Uterus (tissue), 2 donors: ENCODE measurements at regions not wholly inside any gene's neighbourhood (a gene's known extent, or its start where the extent isn't known, plus 50 kb on each side); places are given as distances from the start of the nearest gene placed in this dataset.

ENCODE experiments used
- POLR2A ChIP-seq, 2 donors: fragments of 450-650 bp; IDR thresholded peaks; one replicate each; pipeline ENCODE4 v1.6.1; 2016; ENCODE audit warnings: antibody characterized with exemption in 2 of 2, mild to moderate bottlenecking in 1 of 2, moderate library complexity in 1 of 2
- TF ChIP-seq, protein P1 (sequence below), 4 experiments: fragments of 200-600 bp in 2 of 4; fragments of 450-650 bp in 2 of 4; sonication (generic) in 2 of 4; IDR thresholded peaks; one replicate each; pipeline ENCODE4 v1.5.1; 2016 to 2019; ENCODE audit warnings: antibody characterized with exemption in 4 of 4, mild to moderate bottlenecking in 2 of 4, moderate library complexity in 1 of 4

GRCh38 chr18:67408240-67408639 is 108.3 kb downstream of the DSEL start:
- TF ChIP-seq, protein P1, sequence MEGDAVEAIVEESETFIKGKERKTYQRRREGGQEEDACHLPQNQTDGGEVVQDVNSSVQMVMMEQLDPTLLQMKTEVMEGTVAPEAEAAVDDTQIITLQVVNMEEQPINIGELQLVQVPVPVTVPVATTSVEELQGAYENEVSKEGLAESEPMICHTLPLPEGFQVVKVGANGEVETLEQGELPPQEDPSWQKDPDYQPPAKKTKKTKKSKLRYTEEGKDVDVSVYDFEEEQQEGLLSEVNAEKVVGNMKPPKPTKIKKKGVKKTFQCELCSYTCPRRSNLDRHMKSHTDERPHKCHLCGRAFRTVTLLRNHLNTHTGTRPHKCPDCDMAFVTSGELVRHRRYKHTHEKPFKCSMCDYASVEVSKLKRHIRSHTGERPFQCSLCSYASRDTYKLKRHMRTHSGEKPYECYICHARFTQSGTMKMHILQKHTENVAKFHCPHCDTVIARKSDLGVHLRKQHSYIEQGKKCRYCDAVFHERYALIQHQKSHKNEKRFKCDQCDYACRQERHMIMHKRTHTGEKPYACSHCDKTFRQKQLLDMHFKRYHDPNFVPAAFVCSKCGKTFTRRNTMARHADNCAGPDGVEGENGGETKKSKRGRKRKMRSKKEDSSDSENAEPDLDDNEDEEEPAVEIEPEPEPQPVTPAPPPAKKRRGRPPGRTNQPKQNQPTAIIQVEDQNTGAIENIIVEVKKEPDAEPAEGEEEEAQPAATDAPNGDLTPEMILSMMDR (IDR thresholded peaks at IDR 0.05): no peak
- TF ChIP-seq POLR2A (IDR thresholded peaks at IDR 0.05): no peak
